GM19468 (cell line): ENCODE measurements at regions not wholly inside any gene's neighbourhood (a gene's known extent, or its start where the extent isn't known, plus 50 kb on each side); places are given as distances from the start of the nearest gene placed in this dataset.
"Not testable (repeated sequence)": the region's sequence is repeated elsewhere in the genome, so short reads cannot be mapped to it uniquely, and the experiment has no call there.

Experiments
- ATAC-seq: cut with Tn5 transposase; IDR thresholded peaks from one replicate; pipeline ENCODE4 v1.9.1; 2021; ENCODE audit warnings: mild to moderate bottlenecking, moderate library complexity, moderate number of reproducible peaks; ENCODE audit not compliant: unreplicated experiment; ENCODE audit errors: extremely low read depth

- no peak for ATAC-seq
These were observed 877.7 kb downstream of the TLE1 start for GRCh38 chr9:80811656-80812055.

GRCh38 chr9:80811003-80811402, 878.3 kb downstream of the TLE1 start:
- no peak for ATAC-seq

DNA sequence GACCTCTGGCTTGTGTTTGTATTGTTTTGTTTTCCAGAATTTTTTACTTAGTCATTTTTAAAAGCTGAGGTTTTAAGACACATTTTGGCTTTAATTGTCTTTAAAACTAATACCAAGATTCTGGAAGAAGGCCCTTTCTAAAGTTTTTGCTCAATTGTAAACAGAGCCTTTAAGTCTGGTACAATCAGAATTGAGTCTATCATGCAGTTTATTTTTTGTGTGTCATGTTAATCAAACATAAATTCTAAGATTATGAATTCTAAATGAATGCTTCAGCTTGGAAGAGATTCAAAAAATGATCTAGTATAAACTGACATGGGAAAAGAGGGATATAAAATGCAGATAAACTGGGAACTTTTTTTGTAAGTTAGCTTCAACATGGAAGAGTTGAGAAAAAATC, 882.7 kb downstream of the TLE1 start:
- no peak for ATAC-seq

DNA sequence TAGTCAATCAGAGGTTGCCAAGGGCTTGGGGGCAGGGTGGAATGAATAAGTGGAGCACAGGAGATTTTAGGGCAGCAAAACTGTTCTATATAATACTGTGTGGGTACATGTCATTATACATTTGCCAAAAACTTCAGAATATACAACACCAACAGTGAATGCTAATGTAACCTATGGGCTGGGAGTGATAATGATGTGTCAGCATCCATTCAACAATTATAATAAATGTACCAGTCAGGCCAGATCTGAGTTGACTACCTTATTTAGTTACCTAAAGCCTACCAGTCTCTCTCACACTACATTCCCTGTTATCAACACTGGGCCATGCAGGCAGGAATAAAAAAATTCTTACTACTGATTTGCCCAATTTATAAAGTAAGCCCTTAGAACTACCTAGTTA, 884.5 kb downstream of the TLE1 start:
- ATAC-seq, result no peak

- no peak for ATAC-seq
These were observed 891.3 kb downstream of the TLE1 start for GRCh38 chr9:80797831-80798688.

- no peak for ATAC-seq
These were observed 892.1 kb downstream of the TLE1 start for GRCh38 chr9:80797101-80797829.

- ATAC-seq, result no peak
These were observed 892.7 kb downstream of the TLE1 start for GRCh38 chr9:80796632-80797031.

DNA sequence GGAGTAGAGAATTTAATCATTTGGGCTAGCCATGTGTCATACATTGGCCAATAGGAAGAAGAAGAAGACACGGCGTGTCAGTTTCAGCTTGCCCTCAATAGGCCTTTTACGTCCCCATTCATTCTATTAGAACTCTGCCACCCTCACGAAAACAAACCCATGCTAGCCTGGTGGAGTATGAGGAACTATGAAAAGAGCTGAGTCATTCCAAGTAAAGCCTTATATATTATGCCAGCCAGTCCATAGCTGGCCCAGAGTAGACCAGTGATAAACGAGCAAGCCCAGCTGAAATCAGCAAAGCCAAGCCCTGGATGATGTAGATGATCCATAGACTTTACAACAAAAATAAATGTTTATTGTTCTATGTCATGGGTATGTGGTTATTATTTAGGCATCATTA, 895.1 kb downstream of the TLE1 start:
- ATAC-seq, result no peak

DNA sequence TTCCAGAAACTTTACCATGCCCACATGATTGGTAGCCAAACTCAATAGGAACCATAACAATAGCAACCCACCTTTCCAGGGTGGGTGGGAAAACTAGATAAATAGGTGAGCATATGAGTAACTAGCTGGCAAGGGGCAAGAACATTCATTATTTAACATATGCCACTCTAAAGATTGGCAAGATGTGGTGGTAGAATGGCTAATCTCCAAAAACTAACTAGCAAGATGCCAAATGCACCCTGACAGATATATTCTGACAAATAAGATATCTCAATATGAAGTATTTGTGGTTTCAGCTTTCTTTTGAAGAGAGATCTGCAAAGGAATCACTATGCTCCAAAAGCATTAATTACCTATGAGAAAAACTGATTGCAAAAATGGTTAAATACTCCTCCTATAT, 895.6 kb downstream of the TLE1 start:
- ATAC-seq, result no peak

- no peak for ATAC-seq
These were observed 896.6 kb downstream of the TLE1 start for GRCh38 chr9:80792726-80793125.

DNA sequence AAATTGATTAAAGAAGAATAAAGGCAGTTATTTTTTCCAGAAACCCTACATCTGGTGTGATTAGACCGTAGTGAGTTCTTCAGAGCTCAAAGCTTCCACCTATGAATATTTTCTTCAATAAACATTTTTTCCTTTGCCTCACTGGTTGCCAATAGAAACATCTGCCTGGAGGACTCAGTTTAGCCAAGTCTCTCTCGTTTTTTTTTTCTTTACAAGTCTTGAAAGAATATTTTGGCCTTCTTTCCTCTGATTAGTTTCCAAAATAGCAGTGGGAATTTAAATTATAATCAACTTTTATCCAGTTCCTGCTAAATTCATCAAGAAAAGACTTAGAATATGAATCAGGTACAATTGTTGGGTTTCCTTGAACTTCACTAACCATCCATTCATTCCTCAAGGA, 897.5 kb downstream of the TLE1 start:
- ATAC-seq, result no peak

GRCh38 chr9:80790764-80791163, 898.6 kb downstream of the TLE1 start:
- ATAC-seq, result no peak

- no peak for ATAC-seq
These were observed 899.5 kb downstream of the TLE1 start for GRCh38 chr9:80789831-80790230.

GRCh38 chr9:80787636-80788035, 901.7 kb downstream of the TLE1 start:
- ATAC-seq, result no peak

GRCh38 chr9:80784647-80785046, 904.7 kb downstream of the TLE1 start:
- no peak for ATAC-seq

GRCh38 chr9:80775971-80776370, 913.4 kb downstream of the TLE1 start:
- ATAC-seq, result no peak

DNA sequence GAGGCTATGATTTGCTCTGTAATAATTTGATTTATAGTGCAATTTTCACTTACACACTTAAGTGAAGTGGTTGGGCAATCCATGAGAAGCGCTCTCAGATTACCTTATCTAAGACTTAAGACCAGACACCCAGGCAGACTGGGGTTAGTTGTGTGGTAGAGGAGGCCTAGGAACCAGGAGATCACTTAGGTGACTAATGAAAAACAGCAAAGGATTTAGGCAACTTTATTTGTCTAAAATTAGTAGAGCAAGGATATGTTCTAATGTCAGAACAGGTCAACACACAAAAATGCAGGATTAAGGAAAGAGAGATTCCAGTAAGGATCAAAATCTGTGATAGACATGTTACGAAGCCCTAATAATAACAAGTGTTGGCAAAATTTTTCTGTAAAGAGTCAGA, 913.8 kb downstream of the TLE1 start:
- ATAC-seq, result no peak

DNA sequence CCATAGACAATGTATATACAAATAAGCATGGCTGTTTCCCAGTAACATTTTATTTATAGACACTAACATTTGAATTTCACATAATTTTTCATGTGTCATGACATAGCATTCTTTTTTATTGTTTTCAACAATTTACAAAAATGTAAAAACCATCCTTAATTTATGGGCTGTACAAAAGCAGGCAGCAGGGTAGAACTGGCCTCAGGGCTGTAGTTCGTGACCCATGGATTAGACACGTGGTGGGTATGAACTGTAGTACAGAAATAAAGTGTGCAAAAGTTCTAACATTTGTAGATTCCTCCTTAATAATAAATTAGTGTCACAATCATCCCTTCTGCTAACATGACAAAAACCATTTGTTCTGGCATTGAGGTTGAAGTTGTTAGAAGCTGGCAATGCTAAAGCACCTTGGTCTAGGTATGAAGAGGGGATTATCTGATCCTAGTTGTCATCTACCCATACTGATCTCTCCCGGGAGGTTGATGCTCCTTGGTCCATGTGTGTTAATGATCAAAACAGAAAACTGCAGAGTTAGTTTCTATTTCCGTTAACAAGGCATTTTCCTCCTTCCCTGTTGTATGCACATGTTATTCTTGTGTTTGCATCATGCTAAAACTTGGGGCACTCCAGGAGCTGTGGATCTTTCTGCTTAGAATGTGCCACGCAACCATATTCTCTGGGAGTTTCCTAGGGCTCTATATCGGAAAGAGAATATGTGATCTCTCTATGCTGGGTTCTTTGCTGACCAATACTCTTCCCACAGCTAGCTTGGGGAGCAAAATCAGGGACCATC, 917.6 kb downstream of the TLE1 start:
- ATAC-seq, result no peak

- no peak for ATAC-seq
These were observed 925.8 kb downstream of the TLE1 start for GRCh38 chr9:80763536-80763935.

- no peak for ATAC-seq
These were observed 933.8 kb downstream of the TLE1 start for GRCh38 chr9:80755586-80755985.

DNA sequence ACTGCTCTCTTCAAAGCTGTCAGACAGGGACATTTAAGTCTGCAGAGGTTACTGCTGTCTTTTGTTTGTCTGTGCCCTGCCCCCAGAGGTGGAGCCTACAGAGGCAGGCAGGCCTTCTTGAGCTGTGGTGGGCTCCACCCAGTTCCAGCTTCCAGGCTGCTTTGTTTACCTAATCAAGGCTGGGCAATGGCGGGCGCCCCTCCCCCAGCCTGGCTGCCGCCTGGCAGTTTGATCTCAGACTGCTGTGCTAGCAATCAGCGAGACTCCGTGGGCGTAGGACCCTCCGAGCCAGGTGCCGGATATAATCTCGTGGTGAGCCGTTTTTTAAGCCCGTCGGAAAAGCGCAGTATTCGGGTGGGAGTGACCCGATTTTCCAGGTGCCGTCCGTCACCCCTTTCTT, 942.3 kb downstream of the TLE1 start:
- not testable (repeated sequence) for ATAC-seq
